ENCODE measurements at regions not wholly inside any gene's neighbourhood (a gene's known extent, or its start where the extent isn't known, plus 50 kb on each side); places are given as distances from the start of the nearest gene placed in this dataset.
"Not testable (repeated sequence)": the region's sequence is repeated elsewhere in the genome, so short reads cannot be mapped to it uniquely, and the experiment has no call there.

DNA sequence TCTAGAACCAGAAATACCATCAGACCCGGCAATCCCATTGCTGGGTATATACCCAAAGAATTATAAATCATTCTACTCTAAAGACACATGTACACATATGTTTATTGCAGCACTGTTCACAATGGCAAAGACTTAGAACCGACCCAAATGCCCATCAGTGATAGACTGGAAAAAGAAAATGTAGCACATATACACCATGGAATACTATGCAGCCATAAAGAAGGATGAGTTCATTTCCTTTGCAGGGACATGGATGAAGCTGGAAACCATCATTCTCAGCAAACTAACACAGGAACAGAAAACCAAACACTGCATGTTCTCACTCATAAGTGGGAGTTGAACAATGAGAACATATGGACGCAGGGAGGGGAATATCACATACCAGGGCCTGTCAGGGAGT lies 64.2 kb upstream of the ADTRP start:
- H3K9me3 ChIP-seq (ENCODE audit: control insufficient read depth, insufficient read depth, low read length); H3K4me3 ChIP-seq (ENCODE audit: low read depth, low read length); H3K27ac ChIP-seq (ENCODE audit: low read depth, low read length); H3K36me3 ChIP-seq (ENCODE audit: control insufficient read depth, insufficient read depth, low read length); H3K4me1 ChIP-seq (ENCODE audit: control insufficient read depth, insufficient read depth, low read length); H3K27me3 ChIP-seq (ENCODE audit: control insufficient read depth, insufficient read depth, low read length); DNase-seq (ENCODE audit: low read depth in 4 of 6, low spot score in 6 of 6): not testable (repeated sequence)
- WGBS (ENCODE audit: insufficient coverage): 80% methylated on average over 1 of the region's 3 CpGs

DNA sequence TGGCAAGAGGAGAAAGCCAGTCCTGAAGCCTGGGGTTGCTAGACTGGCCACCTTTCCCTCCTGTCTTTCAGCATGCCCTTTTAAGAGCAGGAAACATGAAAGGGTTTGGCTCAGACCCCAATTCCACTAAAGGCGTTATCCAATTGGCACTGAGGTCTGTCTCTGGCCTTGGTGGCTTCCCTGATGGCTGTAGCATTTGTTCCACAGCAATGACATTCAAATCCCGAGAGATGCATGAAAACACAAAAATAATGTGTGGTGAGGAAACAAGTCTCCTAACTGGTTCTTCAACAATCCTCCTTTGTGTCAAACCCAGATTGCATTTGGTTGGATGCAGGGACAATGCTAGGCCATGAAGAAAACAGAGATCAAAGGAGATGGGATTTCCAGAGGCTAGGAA lies 56.5 kb upstream of the ADTRP start:
- peak in 1 of 6 donors; percentile 63 for DNase-seq (ENCODE audit: low read depth in 4 of 6, low spot score in 6 of 6)
- H3K4me3 ChIP-seq (ENCODE audit: low read depth, low read length): no peak overlapping the region
- H3K36me3 ChIP-seq (ENCODE audit: control insufficient read depth, insufficient read depth, low read length): no peaks in the 10 kb centered on the region
- 50% methylated on average over 1 of the region's 2 CpGs for WGBS (ENCODE audit: insufficient coverage)
- no peaks in the 10 kb centered on the region for H3K9me3 ChIP-seq (ENCODE audit: control insufficient read depth, insufficient read depth, low read length)
- no peak overlapping the region for H3K27ac ChIP-seq (ENCODE audit: low read depth, low read length)
- H3K27me3 ChIP-seq (ENCODE audit: control insufficient read depth, insufficient read depth, low read length): no peaks in the 10 kb centered on the region
- H3K4me1 ChIP-seq (ENCODE audit: control insufficient read depth, insufficient read depth, low read length): no peaks in the 10 kb centered on the region

DNA sequence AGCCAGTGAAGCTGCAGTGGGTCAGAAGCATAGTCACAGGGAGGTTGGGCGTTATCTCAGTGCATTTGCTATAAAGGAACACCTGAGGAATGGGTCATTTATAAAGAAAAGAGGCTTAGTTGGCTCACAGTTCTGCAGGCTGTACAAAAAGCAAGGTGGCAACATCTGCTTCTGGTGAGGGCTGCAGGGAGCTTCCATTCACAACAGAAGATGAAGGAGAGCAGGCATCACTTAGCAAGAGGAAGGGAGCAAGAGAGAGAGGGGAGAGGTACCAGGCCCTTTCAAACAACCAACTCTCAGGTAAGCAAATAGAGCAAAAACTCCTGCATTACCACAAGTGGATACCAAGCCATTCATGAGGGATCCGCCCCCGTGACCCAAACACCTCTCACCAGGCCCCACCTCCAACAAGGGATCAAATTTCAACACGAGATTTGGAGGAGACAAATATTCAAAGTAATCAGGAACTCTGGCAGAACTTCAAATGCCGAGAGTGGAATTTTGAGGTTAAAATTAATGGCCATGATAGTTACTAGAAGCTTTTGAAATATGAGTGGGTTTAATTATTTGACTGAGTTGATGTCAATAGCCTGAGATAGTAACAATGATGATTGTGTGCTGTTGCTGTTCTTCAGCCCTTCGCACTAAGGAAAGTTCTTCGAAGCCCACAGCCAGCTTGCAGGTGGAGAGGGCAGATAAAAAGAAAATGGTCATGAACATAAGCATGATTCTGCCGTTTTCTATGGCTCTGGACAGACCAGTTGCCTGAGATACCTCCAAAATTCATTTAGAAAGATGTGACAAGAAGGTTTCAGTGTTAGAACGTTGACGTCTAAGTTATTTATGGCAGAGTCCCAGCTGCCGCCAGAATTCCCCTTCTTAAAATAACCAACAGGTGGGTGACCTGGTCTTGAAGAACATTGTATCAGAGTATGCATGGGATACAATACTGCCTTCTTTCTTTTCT lies 55.3 kb upstream of the ADTRP start:
- Histone ChIP-seq H3K36me3 (ENCODE audit: control insufficient read depth, insufficient read depth, low read length) (no peaks in the 10 kb centered on the region), H3K27me3 (ENCODE audit: control insufficient read depth, insufficient read depth, low read length) (no peaks in the 10 kb centered on the region), H3K4me3 (ENCODE audit: low read depth, low read length) (no peak overlapping the region), H3K9me3 (ENCODE audit: control insufficient read depth, insufficient read depth, low read length) (no peaks in the 10 kb centered on the region), H3K4me1 (ENCODE audit: control insufficient read depth, insufficient read depth, low read length) (no peaks in the 10 kb centered on the region), H3K27ac (ENCODE audit: low read depth, low read length) (no peak overlapping the region)
- WGBS (ENCODE audit: insufficient coverage): 100% methylated on average over 4 of the region's 11 CpGs
- no peak for DNase-seq (ENCODE audit: low read depth in 4 of 6, low spot score in 6 of 6)

DNA sequence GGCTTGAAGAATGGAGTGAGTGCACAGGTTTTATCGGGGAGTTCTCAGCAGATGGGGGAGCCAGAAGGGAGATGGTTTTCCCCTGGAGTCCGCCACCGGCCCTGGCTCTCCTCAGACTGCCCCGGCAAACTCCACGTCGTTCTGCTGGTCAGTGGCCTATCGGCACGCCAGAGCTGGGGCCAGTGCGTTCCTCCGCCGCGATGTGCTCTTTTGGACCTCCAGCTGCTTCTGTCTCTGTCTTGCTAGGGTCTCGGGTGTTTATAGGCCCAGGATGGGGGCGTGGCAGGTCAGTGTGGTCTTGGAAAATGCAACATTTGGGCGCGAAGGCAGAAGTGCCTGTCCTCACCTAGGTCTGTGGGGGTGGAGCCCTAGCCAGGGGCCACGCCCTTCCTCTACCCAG lies 53.0 kb upstream of the ADTRP start:
- Histone ChIP-seq H3K27me3 (ENCODE audit: control insufficient read depth, insufficient read depth, low read length) (no peaks in the 10 kb centered on the region), H3K36me3 (ENCODE audit: control insufficient read depth, insufficient read depth, low read length) (no peaks in the 10 kb centered on the region), H3K27ac (ENCODE audit: low read depth, low read length) (no peak overlapping the region), H3K4me3 (ENCODE audit: low read depth, low read length) (no peak overlapping the region), H3K9me3 (ENCODE audit: control insufficient read depth, insufficient read depth, low read length) (no peaks in the 10 kb centered on the region), H3K4me1 (ENCODE audit: control insufficient read depth, insufficient read depth, low read length) (no peaks in the 10 kb centered on the region)
- DNase-seq (ENCODE audit: low read depth in 4 of 6, low spot score in 6 of 6): no peak
- WGBS (ENCODE audit: insufficient coverage): 94% methylated on average over 17 of the region's 17 CpGs

DNA sequence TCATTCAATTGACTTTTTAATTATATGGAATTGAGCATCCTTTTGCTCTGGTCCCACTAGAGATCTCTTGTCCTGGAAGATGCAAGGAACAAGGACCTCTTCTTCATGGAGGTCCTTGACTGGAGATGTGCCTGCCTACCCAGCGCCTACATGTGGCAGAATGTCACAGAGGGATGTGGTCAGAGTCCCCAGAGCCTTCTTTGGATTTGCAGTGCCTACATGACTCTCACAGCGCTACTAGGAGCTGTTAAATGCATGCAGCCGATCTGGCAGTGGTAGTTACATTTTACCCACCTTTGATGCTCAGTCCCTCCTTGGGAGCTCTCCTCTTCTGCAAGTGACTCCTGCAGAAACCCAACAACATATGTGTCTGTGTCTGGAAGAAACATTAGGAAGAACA lies 51.9 kb upstream of the ADTRP start:
- no peaks in the 10 kb centered on the region for H3K36me3 ChIP-seq (ENCODE audit: control insufficient read depth, insufficient read depth, low read length)
- 100% methylated on average over 1 of the region's 3 CpGs for WGBS (ENCODE audit: insufficient coverage)
- H3K9me3 ChIP-seq (ENCODE audit: control insufficient read depth, insufficient read depth, low read length): no peaks in the 10 kb centered on the region
- H3K4me3 ChIP-seq (ENCODE audit: low read depth, low read length): no peak overlapping the region
- no peak for DNase-seq (ENCODE audit: low read depth in 4 of 6, low spot score in 6 of 6)
- no peaks in the 10 kb centered on the region for H3K4me1 ChIP-seq (ENCODE audit: control insufficient read depth, insufficient read depth, low read length)
- H3K27ac ChIP-seq (ENCODE audit: low read depth, low read length): no peak overlapping the region
- no peaks in the 10 kb centered on the region for H3K27me3 ChIP-seq (ENCODE audit: control insufficient read depth, insufficient read depth, low read length)

DNA sequence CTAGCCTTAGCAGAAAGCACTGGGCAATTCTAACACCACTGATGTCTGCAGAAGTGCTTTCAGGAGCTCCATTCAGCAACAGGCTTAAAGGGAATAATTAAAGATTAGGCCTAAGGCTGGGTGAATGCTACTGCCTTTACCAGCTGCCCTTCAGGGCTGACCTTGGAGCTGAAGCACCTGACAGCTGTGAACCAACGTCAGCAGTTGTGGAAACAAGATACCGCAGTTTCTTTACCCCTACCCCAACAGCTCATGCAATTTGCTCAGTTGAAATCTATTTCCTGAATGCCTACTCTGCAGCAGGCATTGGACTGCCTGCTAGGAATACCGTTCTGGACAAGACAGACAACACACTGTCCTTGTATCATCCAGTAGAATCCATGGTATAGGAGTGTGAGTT lies 51.5 kb upstream of the ADTRP start:
- DNase-seq (ENCODE audit: low read depth in 4 of 6, low spot score in 6 of 6): no peak
- no peaks in the 10 kb centered on the region for H3K9me3 ChIP-seq (ENCODE audit: control insufficient read depth, insufficient read depth, low read length)
- H3K27ac ChIP-seq (ENCODE audit: low read depth, low read length): no peak overlapping the region

DNA sequence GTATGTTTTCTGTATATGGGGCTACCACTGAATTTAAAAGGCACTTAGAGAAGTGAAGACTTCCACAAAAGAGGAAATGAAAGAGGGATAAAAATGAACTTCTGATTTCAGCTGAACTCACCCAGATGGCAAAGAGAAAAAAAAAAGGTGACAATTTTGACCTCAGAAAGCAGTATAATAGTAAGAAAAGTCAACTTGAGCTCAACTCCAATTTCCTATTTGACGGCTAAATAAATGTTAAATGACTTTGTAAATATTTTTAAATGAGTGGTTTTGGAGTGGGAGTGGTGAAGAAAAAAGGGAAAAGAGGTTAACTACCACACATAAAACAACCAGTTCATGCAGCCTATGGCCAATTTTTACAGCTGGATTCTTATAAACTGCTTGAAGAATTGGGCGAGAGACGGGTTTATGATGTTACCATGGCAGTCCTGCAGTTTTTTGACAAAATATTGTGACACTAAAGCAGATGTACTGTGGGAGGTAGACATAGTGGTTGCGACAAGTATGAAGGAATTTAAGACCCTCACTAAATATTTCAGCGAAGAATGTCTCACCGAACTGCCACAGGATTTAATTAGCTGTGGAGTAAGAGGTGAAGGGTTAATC lies 49.8 kb upstream of the ADTRP start:
- Histone ChIP-seq H3K36me3 (ENCODE audit: control insufficient read depth, insufficient read depth, low read length) (no peaks in the 10 kb centered on the region), H3K4me1 (ENCODE audit: control insufficient read depth, insufficient read depth, low read length) (no peaks in the 10 kb centered on the region), H3K27ac (ENCODE audit: low read depth, low read length) (no peak overlapping the region), H3K27me3 (ENCODE audit: control insufficient read depth, insufficient read depth, low read length) (no peaks in the 10 kb centered on the region), H3K4me3 (ENCODE audit: low read depth, low read length) (no peak overlapping the region), H3K9me3 (ENCODE audit: control insufficient read depth, insufficient read depth, low read length) (no peaks in the 10 kb centered on the region)
- peak in 1 of 6 donors; percentile 28 for DNase-seq (ENCODE audit: low read depth in 4 of 6, low spot score in 6 of 6)
- WGBS (ENCODE audit: insufficient coverage): 28% methylated on average over 2 of the region's 6 CpGs

More for the DNA sequence above, 51.5 kb upstream of the ADTRP start:
- no peaks in the 10 kb centered on the region for H3K4me1 ChIP-seq (ENCODE audit: control insufficient read depth, insufficient read depth, low read length)
- no peaks in the 10 kb centered on the region for H3K27me3 ChIP-seq (ENCODE audit: control insufficient read depth, insufficient read depth, low read length)
- WGBS (ENCODE audit: insufficient coverage): 77% methylated on average over 2 of the region's 3 CpGs
- no peak overlapping the region for H3K4me3 ChIP-seq (ENCODE audit: low read depth, low read length)
- no peaks in the 10 kb centered on the region for H3K36me3 ChIP-seq (ENCODE audit: control insufficient read depth, insufficient read depth, low read length)

Data from spinal cord (tissue), 9 donors.